K562 (cell line): ENCODE measurements at regions not wholly inside any gene's neighbourhood (a gene's known extent, or its start where the extent isn't known, plus 50 kb on each side); places are given as distances from the start of the nearest gene placed in this dataset.

Experiments
- ATAC-seq: fragments of 200-7000 bp; cut with Tn5 transposase; 3 replicates; pipeline ENCODE4 v1.9.1; 2020; ENCODE audit warnings: moderate library complexity
- BruUV-seq: library from RNA; stranded (reverse); fragments of 400-500 nt; replicated peaks from 2 replicates; lab custom pipeline; 2021; lab: Mats Ljungman, UMichigan
- CTCF ChIA-PET: fragments of 300-600 bp; formaldehyde crosslinking; extraction: SDS; loops from one replicate; lab custom pipeline; 2021; ENCODE audit warnings: low intra/inter-chr PET ratio; lab: Yijun Ruan, JAX
- POLR2A ChIA-PET: fragments of 300-600, 350-650 bp; sonication (Branson Sonifier 250); formaldehyde crosslinking; extraction: SDS; loops from one replicate; lab custom pipeline; 2021; ENCODE audit warnings: antibody characterized with exemption, inconsistent platforms; lab: Yijun Ruan, JAX
- DNase-seq, 4 experiments: peaks; one replicate each; pipeline versions ENCODE4 v3.0.0 to v3.0.0-alpha.2; 2011 to 2018; ENCODE audit warnings: low spot score in 3 of 4, mixed read lengths in 3 of 4; ENCODE audit errors: extremely low read depth in 1 of 4
- FAIRE-seq: peaks from 2 replicates; lab custom pipeline; 2011; peaks lifted over from hg19 to GRCh38; lab: Jason Lieb, UNC
- H2AFZ ChIP-seq: 2 replicates; pipeline ENCODE4 v1.6.0; 2011; ENCODE audit warnings: low read depth, low read length, control low read depth, inconsistent platforms
- H3K27ac ChIP-seq: fragments of 200-600 bp; 3 replicates; pipeline ENCODE4 v1.8.0; 2011; ENCODE audit warnings: low read depth, mild to moderate bottlenecking, control low read depth, inconsistent platforms, low read length, moderate library complexity, mixed read lengths; ENCODE audit errors: extremely low read depth
- H3K27me3 ChIP-seq, 2 experiments: fragments of 300-600 bp in 1 of 2; 2 replicates in 1 of 2; 3 replicates in 1 of 2; pipeline versions ENCODE4 v1.6.0 to v1.8.0; 2011; ENCODE audit warnings: inconsistent platforms in 2 of 2, low read length in 2 of 2, mild to moderate bottlenecking in 1 of 2, mixed read lengths in 1 of 2, moderate library complexity in 1 of 2; ENCODE audit not compliant: control insufficient read depth in 2 of 2, insufficient read depth in 2 of 2
- H3K36me3 ChIP-seq: fragments of 300-600 bp; 3 replicates; pipeline ENCODE4 v1.8.0; 2011; ENCODE audit warnings: mild to moderate bottlenecking, low read length, inconsistent platforms; ENCODE audit not compliant: control insufficient read depth, insufficient read depth
- H3K4me1 ChIP-seq, 2 experiments: fragments of 200-600 bp in 1 of 2; replicated peaks in 1 of 2; 2 replicates in 1 of 2; 3 replicates in 1 of 2; pipeline versions ENCODE4 v1.5.1 to v1.8.0; 2011; ENCODE audit warnings: inconsistent platforms in 2 of 2, low read length in 2 of 2, mild to moderate bottlenecking in 1 of 2, mixed read lengths in 1 of 2, moderate library complexity in 1 of 2; ENCODE audit not compliant: control insufficient read depth in 2 of 2, insufficient read depth in 2 of 2
- H3K4me2 ChIP-seq: 2 replicates; pipeline ENCODE4 v1.6.1; 2011; ENCODE audit warnings: low read length, control low read depth, inconsistent platforms, mixed read lengths; ENCODE audit not compliant: insufficient read depth
- H3K4me3 ChIP-seq: fragments of 200-600 bp; sonication (generic), shearing (Covaris generic); 2 replicates; pipeline ENCODE4 v1.5.1; 2016; ENCODE audit warnings: control low read depth, inconsistent platforms
- H3K79me2 ChIP-seq: fragments of 200-600 bp; 3 replicates; pipeline ENCODE4 v1.8.0; 2011; ENCODE audit warnings: low read length, inconsistent platforms; ENCODE audit not compliant: control insufficient read depth, insufficient read depth
- H3K9ac ChIP-seq, 2 experiments: 2 replicates each; pipeline versions ENCODE4 v1.6.0 to v1.6.1; 2011; ENCODE audit warnings: low read depth in 2 of 2, low read length in 2 of 2, control low read depth in 1 of 2, inconsistent platforms in 1 of 2, mild to moderate bottlenecking in 1 of 2, mixed read lengths in 1 of 2; ENCODE audit not compliant: insufficient read depth in 1 of 2
- H3K9me1 ChIP-seq: one replicate; pipeline ENCODE4 v1.6.0; 2011; ENCODE audit warnings: inconsistent platforms, mild to moderate bottlenecking, low read length, moderate library complexity; ENCODE audit not compliant: control insufficient read depth, insufficient read depth
- H3K9me3 ChIP-seq: replicated peaks from 2 replicates; pipeline ENCODE4 v1.5.1; 2011; ENCODE audit warnings: low read depth, low read length, inconsistent platforms; ENCODE audit not compliant: control insufficient read depth, insufficient read depth
- H4K20me1 ChIP-seq: replicated peaks from 2 replicates; pipeline ENCODE4 v1.6.1; 2011; ENCODE audit warnings: low read length, inconsistent platforms, mixed read lengths; ENCODE audit not compliant: control insufficient read depth, insufficient read depth
- CCNT2 ChIP-seq: IDR thresholded peaks from 2 replicates; pipeline ENCODE4 v1.6.1; 2011; ENCODE audit warnings: borderline replicate concordance, low read depth, mild to moderate bottlenecking, moderate library complexity, mixed read lengths, low read length; ENCODE audit not compliant: insufficient read length; ENCODE audit errors: extremely low read depth
- DMBX1 ChIP-seq: fragments of 250-450 bp; sonication (Bioruptor Pico); IDR thresholded peaks from 2 replicates; pipeline ENCODE4 v1.8.0; 2022; ENCODE audit warnings: inconsistent platforms, mild to moderate bottlenecking, moderate library complexity, borderline replicate concordance
- NFIC ChIP-seq: fragments of 450-650 bp; IDR thresholded peaks from 2 replicates; pipeline ENCODE4 v1.6.1; 2017; ENCODE audit warnings: mild to moderate bottlenecking, inconsistent platforms
- RBM22 ChIP-seq: fragments of 200-400 bp; formaldehyde crosslinking; IDR thresholded peaks from 2 replicates; pipeline ENCODE4 v1.6.1; 2018; ENCODE audit warnings: low read length, low read depth; ENCODE audit not compliant: poor library complexity, severe bottlenecking
- ZBED1 ChIP-seq: IDR thresholded peaks from 2 replicates; pipeline ENCODE4 v1.6.1; 2014
- ZFPM2 ChIP-seq: fragments of 250-450 bp; sonication (Bioruptor Pico); IDR thresholded peaks from 2 replicates; pipeline ENCODE4 v1.5.1; 2022; ENCODE audit warnings: mild to moderate bottlenecking
- ZNF695 ChIP-seq: fragments of 450-650 bp; formaldehyde crosslinking; IDR thresholded peaks from 2 replicates; pipeline ENCODE4 v1.4.0; 2020; ENCODE audit warnings: mild to moderate bottlenecking, moderate library complexity
- WGBS: fragments of 100-300 bp; shearing (Covaris generic); methylation state at CpG from one replicate; pipeline ENCODE4 v1.1.6; 2016; ENCODE audit warnings: low coverage, mixed read lengths; ENCODE audit not compliant: insufficient coverage; ENCODE audit errors: missing lambda C conversion rate; 5-methylcytosine and 5-hydroxymethylcytosine counted together
- in situ Hi-C: fragments of 300-500 bp; cut with MboI; formaldehyde crosslinking; loops from 4 replicates; pipeline ENCODE4 v1.15.0; 2018; ENCODE audit warnings: inconsistent platforms, mixed read lengths
- intact Hi-C: fragments of 100-400 bp; cut with micrococcal nuclease; formaldehyde crosslinking; loops from 2 replicates; pipeline ENCODE4 v1.14.2; 2022

GRCh38 chr17:56697190-56697589, 103.7 kb downstream of the NOG start:
- intact Hi-C loops: no loop called here
- H3K9me3 ChIP-seq: no peaks in the 10 kb centered on the region
- TF ChIP-seq ZNF695 (CRISPR knock-in tag): no peak
- no peak for TF ChIP-seq DMBX1 (CRISPR knock-in tag)
- no peak for TF ChIP-seq CCNT2
- TF ChIP-seq ZBED1: no peak
- TF ChIP-seq ZFPM2: no peak
- no peak for TF ChIP-seq RBM22
- no peak for TF ChIP-seq NFIC
- no peak overlapping the region for H3K27ac ChIP-seq
- no peak for ATAC-seq
- no peak for DNase-seq
- H3K27me3 ChIP-seq: peaks cover 0 to 17% of the 10 kb centered on the region in 2 experiments; a peak in 1 of 5 replicates
- POLR2A ChIA-PET: no interaction called here
- H3K4me1 ChIP-seq: no peaks in the 10 kb centered on the region; a peak in 1 of 5 replicates
- no peak overlapping the region for H3K9ac ChIP-seq
- no peaks in the 10 kb centered on the region for H3K36me3 ChIP-seq
- H3K4me2 ChIP-seq: no peak overlapping the region
- H2AFZ ChIP-seq: no peak overlapping the region
- CTCF ChIA-PET: no interaction called here
- H3K4me3 ChIP-seq: no peak overlapping the region
- BruUV-seq: no TSS peak
- no peaks in the 10 kb centered on the region for H4K20me1 ChIP-seq
- WGBS: 2% methylated on average over 4 of the region's 4 CpGs
- no peaks in the 10 kb centered on the region for H3K9me1 ChIP-seq
- no peak for FAIRE-seq
- no peaks in the 10 kb centered on the region for H3K79me2 ChIP-seq
- in situ Hi-C loops: loop anchor here (5.0 kb wide), 1 partner anchor 75 kb away; no protein-coding TSS in a partner anchor
